OCI-M2 (cell line): ENCODE measurements at regions not wholly inside any gene's neighbourhood (a gene's known extent, or its start where the extent isn't known, plus 50 kb on each side); places are given as distances from the start of the nearest gene placed in this dataset.

Source experiments
- DNase-seq: peaks from one replicate; lab custom pipeline; 2025; ENCODE audit not compliant: unreplicated experiment; lab: John Stamatoyannopoulos, UW

GRCh38 chr11:95450547-95451123 lies 219.6 kb upstream of the SESN3 start:
- no peak for DNase-seq

GRCh38 chr11:95445746-95446333 lies 214.8 kb upstream of the SESN3 start:
- DNase-seq: no peak

GRCh38 chr11:95444309-95445241 lies 213.6 kb upstream of the SESN3 start:
- DNase-seq: no peak

- no peak for DNase-seq
Observed at GRCh38 chr11:95443386-95443785, 212.4 kb upstream of the SESN3 start.

GRCh38 chr11:95442531-95443050 lies 211.6 kb upstream of the SESN3 start:
- no peak for DNase-seq

- DNase-seq: no peak
Observed at GRCh38 chr11:95435628-95436353, 204.8 kb upstream of the SESN3 start.

DNA sequence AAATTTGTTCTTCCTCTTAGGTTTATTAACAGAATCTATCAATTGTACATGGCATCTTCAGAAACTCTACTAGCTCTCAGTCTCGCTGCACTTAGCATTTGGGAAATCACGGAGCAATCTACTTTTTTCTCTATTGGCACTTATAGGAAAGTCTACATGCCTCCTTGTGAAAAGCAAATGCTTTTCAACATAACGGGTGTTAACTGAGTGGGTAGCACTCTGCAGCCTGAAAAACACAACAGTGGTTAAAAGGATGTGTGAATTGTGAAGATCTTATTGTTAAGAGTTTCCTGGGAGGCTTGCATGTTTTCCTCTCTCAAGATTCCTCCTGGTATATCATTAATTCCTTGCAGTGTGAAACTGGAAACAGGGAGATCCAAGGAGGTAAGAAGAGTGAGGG lies 204.2 kb upstream of the SESN3 start:
- DNase-seq: no peak

DNA sequence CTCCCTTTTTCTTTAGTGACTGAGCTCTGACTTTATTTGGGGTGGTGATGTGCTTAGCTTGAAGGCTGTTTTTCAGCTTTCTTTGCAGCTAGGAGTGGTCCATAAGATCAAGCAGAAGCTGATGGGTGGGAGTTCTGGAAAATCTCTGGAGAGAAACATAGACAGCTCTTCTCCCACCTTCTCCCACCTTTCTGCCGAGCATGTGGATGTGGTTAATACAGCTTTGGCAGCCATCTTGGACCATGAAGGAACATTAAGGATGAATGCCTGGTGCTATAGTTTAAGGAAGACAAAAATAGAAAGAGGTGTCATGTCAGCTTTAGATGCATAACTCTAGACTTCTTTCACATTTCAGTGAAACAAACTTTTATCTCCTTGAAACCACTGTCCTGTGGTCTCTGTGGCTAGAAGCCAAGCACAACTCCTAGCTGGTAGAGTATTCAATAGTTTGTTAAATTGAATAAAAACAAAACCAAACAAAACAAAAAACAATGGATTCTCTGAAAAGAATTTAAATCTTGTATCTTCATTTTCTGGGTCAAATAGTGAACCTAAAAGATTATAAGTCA lies 203.6 kb upstream of the SESN3 start:
- no peak for DNase-seq

GRCh38 chr11:95434009-95434408 lies 203.0 kb upstream of the SESN3 start:
- DNase-seq: no peak

GRCh38 chr11:95432714-95433503 lies 201.9 kb upstream of the SESN3 start:
- no peak for DNase-seq

DNA sequence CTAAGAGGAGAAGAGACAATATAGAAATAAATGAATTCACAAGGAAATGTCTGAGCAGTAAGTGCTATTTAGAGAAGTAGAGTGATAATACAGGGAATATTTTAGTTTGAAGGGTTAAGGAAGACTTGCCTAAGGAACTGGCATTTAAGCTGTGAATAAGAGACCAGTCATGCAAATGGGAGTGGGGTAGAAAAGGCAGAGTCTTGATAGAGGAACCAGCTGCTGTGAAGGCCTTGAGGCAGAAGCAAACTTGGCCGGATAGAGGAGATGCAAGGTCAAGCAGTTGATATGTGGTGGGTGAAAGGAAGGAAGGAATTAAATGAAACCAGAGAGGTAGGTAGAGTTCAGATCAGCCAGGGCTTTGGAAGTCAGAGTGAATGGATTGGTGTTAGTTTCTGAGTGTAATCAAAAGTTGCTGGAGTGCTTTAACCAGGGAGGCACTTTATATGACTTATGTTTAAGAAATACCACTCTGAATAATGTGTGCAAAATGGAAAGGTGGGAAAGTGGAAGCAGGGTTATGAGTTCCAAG lies 198.4 kb upstream of the SESN3 start:
- no peak for DNase-seq

DNA sequence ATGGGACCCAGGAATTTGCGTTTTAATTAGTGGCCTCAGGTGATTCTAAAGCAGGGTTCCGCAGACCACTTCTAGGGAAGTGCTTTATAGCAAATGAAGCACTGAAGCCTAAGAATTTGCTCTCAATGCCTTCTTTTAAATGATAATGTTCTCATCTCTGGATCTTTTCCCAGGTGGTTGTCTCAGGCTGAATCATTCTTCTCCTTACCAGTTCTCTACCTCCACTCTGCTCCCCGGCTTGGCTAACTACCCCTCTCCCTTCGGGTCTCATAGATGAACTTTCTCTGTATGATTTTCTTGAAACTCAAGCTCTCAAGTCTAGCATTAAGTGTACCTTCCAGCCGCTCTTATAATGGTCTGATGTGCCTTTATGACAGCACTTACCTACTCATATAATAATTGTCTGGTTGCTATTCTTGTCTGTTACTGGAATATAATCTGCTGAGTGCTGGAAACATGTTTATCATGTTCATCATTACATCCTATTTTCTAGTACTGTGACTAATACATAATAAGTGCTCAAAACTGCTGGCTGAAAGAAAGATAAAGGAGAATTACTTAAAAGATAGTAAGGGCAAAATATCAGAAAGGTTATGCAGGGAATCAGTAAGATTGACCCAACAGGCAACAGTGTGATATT lies 195.9 kb upstream of the SESN3 start:
- DNase-seq: no peak

- DNase-seq: no peak
Observed at GRCh38 chr11:95419915-95420314, 188.9 kb upstream of the SESN3 start.

GRCh38 chr11:95418916-95419315 lies 187.9 kb upstream of the SESN3 start:
- no peak for DNase-seq

GRCh38 chr11:95417832-95418231 lies 186.8 kb upstream of the SESN3 start:
- no peak for DNase-seq

GRCh38 chr11:95415837-95416304 lies 184.9 kb upstream of the SESN3 start:
- DNase-seq: no peak

DNA sequence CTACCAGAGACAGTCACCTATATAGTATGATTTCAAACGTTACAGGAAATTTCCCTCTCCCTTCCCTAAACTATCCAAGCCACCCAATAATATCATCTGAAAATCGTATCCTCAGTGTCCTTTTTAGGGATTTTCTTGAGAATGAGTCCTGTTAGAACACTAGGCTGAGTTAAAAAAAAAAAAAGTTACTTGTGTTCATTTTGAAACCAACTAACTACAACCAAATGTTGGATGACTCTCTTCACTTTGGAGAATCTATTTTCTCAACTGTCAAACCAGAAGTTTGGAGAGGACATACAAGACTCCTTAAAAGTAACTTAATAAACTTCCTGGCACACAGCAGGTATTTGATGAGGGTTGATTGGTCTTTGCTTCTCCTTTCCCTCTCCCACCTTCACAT lies 183.2 kb upstream of the SESN3 start:
- DNase-seq: no peak

DNA sequence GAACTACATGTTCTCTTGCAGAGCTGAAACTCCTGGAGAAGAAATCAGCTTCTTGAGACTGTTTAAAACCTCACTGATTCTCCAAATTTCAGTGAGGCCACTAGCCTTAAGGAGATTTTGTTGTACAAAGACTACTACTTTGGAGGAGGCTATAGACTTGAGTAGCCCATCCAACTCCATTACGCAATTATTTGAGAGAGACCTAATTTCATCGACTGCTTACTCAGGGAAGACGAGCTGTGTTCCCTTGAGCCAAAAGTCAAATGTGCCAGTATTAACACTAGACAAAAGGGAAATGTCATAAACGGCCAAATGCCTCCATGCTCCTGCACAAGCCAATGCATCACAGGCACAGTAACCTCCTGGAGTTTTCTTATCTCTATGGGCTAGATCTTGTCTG lies 182.8 kb upstream of the SESN3 start:
- DNase-seq: no peak

DNA sequence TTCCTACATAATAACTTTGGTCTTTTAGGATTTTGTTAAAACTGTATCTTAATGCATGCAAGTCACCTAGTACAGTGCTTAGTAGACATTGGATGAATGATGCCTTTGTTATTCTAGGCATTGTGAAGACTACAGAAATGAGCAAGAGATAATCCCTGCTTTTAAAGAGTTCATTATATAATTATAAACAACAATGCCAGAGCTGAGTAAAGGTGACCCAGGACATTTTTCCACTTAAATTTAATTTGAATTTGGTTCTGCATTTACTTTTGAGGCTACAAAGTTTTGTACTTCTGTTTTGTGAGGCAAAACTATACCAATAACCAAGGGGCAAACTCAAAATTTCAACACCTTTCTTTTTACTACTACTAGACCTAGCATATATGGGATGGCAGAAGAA lies 182.0 kb upstream of the SESN3 start:
- DNase-seq: no peak
